H7 (cell line): ENCODE measurements at regions not wholly inside any gene's neighbourhood (a gene's known extent, or its start where the extent isn't known, plus 50 kb on each side); places are given as distances from the start of the nearest gene placed in this dataset.
"Not testable (repeated sequence)": the region's sequence is repeated elsewhere in the genome, so short reads cannot be mapped to it uniquely, and the experiment has no call there.

Experiments
- DNase-seq: peaks from one replicate; pipeline ENCODE4 v3.0.0; 2012
- H3K27me3 ChIP-seq: 2 replicates; pipeline ENCODE4 v1.6.0; 2011; ENCODE audit warnings: mild to moderate bottlenecking, low read length; ENCODE audit not compliant: control insufficient read depth, insufficient read depth
- H3K36me3 ChIP-seq: replicated peaks from 2 replicates; pipeline ENCODE4 v1.5.1; 2011; ENCODE audit warnings: low read length; ENCODE audit not compliant: control insufficient read depth, insufficient read depth
- H3K4me3 ChIP-seq: 2 replicates; pipeline ENCODE4 v1.5.1; 2011; ENCODE audit warnings: low read depth, mild to moderate bottlenecking, control low read depth, low read length, moderate library complexity; ENCODE audit not compliant: insufficient read depth

DNA sequence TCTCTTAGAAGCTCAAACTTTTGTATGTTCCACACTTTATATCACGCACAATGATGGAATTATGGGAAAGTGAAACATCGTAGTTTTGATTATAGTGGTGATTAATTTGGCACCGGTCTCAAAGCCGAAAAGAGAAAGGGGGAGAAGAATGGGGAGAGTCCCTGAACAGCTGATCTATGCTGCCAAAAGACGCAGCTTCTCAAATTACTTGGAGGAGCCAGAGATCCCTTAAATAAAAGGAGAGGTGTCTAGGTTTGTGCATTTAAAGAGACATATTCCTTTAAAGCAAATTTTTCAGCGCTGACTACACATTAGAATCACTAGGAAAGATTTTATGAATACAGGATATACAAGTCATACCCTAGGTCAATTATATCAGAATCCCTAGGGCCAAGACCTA, 599.6 kb upstream of the ADAMTS5 start:
- H3K27me3 ChIP-seq, result no peaks in the 10 kb centered on the region
- DNase-seq, result no peak

DNA sequence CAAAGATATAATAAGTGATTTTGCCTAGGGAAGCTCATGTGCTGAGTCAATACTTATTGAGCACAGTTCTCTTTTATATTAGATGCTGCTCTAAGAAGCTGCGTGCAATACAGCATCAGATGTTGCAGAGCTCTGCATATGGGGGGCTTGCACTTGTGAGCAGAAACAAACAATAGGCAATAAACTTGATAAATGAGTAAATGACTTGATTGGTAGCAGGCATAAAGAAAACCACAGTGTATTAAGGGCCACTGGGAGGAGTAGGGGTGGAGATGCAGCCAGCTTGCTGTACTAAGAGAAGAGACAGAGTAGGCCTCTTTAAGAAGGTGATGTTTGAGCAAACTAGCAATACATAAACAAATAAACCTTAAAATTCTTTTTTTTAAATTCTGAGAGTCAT, 598.5 kb upstream of the ADAMTS5 start:
- Histone ChIP-seq H3K4me3 (no peak overlapping the region), H3K36me3 (no peaks in the 10 kb centered on the region), H3K27me3 (no peaks in the 10 kb centered on the region)
- DNase-seq, result no peak

More for the DNA sequence above, 599.6 kb upstream of the ADAMTS5 start:
- H3K36me3 ChIP-seq, result no peaks in the 10 kb centered on the region
- no peak overlapping the region for H3K4me3 ChIP-seq

DNA sequence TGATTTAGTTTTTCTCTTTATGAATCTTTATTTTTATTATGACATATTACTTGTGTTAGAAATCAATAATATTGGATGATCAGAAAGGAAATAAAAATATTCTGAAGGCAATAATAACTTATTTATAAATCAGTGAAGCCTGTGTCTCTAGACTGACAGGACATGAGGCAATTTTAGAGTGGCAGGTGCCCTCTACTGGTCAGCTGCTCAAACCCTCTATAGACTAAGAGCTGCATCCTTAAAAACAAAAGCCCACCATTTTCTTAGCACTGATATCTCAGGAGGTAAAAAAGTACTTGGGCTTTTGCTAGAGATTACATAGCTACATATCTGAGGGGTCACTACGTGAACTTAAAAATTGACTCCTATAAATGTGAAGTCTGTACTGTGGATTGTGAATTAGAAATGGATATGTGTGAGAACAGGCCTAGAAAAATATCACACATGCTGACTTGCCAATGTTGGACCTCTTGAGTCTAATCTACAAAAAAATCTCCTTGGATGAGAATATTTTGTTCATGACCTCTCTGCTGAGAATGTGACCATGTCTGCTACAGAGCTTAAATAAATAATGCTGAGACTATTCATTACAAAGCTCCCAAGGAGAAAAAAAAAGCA, 597.9 kb upstream of the ADAMTS5 start:
- no peaks in the 10 kb centered on the region for H3K27me3 ChIP-seq
- peak; percentile 9 for DNase-seq
- H3K4me3 ChIP-seq, result no peak overlapping the region
- H3K36me3 ChIP-seq, result no peaks in the 10 kb centered on the region

DNA sequence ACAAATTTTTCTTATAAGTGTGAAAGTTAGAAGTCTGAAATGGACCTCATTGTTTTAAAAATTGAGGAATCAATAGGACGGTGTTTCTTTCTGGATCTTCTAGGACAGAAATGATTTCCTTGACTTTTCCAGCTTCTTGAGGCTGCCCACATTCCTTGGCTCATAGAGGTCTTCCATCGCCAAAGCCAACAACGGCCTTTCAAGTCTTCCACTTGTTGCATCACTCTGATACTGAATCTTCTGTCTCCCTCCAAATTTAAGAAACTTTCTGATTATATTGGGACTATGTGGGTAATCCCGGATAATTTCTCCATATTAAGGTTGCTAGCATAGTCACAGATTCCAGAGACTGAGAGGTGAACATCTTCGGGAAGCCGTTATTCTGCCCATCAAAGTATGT, 595.4 kb upstream of the ADAMTS5 start:
- H3K27me3 ChIP-seq, result no peaks in the 10 kb centered on the region

DNA sequence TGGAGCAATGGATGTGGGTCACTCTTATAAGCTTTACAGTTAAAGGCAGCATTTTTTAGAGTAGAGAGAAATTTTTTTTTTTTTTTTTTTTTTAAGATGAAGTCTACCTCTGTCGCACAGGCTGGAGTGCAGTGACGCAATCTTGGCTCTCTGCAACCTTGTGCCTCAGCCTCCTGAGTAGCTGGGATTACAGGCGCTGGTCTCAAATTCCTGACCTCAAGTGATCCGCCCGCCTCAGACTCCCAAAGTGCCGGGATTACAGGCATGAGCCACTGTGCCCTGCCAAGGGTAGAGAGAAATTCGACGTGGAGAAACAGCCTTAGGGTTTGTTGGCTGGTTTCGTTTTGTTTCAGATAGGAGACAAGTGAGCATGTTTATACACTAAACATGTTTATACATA, 594.2 kb upstream of the ADAMTS5 start:
- H3K36me3 ChIP-seq, result no peaks in the 10 kb centered on the region
- H3K4me3 ChIP-seq, result no peak overlapping the region
- H3K27me3 ChIP-seq, result no peaks in the 10 kb centered on the region
- no peak for DNase-seq

More for the DNA sequence above, 595.4 kb upstream of the ADAMTS5 start:
- no peaks in the 10 kb centered on the region for H3K36me3 ChIP-seq
- H3K4me3 ChIP-seq, result no peak overlapping the region
- no peak for DNase-seq

DNA sequence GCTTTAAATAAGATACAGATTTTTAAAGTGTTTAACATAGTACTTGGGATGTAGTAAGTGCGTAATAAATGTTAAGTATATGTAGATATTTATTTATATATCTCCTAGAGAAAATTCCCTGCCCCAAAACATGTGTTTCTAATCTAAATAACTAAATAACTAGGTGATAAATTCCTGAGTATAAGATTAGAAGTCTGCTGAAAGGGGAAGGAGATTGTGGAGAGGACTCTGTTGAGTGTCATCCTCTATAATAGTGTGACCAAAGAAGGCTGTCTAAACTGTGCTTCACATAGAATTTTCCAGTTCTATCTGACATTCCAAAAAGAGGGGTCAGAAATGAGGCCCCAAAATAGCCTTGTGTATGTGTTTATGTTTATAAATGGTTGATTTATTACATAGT, 590.5 kb upstream of the ADAMTS5 start:
- DNase-seq, result no peak
- Histone ChIP-seq H3K4me3 (no peak overlapping the region), H3K36me3 (no peaks in the 10 kb centered on the region), H3K27me3 (no peaks in the 10 kb centered on the region)

DNA sequence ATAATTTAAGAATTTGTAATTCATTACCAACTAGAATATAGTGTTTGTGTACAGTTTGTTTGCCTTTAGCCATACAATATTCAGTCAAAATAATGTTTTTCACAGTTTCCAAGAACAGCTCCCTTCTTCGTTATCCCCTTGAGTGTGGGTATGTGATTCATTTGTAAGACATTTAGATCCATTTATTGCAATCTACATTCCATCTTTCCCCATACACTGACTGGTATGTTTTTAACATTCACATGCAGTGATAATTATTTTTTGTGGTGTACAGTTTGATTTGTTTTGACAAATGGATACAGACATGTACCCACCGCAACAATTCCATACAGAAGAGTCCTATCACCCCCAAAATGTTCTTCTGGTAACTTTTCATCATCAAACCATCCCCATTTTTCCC, 589.1 kb upstream of the ADAMTS5 start:
- no peak for DNase-seq
- Histone ChIP-seq H3K36me3 (no peaks in the 10 kb centered on the region), H3K4me3 (no peak overlapping the region), H3K27me3 (no peaks in the 10 kb centered on the region)

DNA sequence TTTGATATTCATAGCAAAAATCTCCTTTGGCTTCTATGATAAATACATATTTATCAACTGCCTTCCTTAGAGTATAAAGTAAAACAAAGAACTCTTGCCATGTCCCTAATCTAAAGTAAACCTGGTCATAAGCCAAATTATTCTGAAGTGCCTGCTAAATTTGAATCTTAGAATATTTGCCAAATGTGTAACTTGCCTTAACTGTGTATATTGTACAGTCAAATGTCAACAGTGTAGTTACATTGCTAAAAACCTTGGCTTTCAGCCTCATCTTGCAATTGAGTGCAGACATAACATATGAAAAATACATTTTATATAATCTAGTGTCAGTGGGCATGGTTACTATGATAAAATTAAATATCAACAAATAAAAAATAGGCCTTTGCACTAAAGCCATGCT, 583.4 kb upstream of the ADAMTS5 start:
- Histone ChIP-seq H3K4me3 (no peak overlapping the region), H3K27me3 (no peaks in the 10 kb centered on the region), H3K36me3 (no peaks in the 10 kb centered on the region)
- no peak for DNase-seq

DNA sequence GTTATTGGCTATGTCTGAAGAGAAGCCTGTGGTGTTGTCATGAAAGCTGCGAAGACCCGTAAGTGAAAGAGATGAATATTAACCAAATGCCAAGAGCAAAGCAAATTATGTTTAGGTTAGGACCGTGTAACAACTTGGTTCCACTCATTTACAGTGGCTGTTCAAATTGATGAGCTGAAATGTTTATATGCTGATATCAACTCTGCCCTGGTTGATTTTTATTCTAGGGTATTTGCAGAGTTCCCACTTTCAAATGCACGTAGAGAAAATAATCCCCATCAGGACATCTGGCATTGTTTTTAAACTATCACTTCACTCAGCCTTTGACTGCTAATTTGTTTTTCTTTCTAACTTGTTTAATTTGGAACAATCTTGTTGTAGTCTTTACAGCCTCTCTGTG, 581.6 kb upstream of the ADAMTS5 start:
- DNase-seq, result no peak

DNA sequence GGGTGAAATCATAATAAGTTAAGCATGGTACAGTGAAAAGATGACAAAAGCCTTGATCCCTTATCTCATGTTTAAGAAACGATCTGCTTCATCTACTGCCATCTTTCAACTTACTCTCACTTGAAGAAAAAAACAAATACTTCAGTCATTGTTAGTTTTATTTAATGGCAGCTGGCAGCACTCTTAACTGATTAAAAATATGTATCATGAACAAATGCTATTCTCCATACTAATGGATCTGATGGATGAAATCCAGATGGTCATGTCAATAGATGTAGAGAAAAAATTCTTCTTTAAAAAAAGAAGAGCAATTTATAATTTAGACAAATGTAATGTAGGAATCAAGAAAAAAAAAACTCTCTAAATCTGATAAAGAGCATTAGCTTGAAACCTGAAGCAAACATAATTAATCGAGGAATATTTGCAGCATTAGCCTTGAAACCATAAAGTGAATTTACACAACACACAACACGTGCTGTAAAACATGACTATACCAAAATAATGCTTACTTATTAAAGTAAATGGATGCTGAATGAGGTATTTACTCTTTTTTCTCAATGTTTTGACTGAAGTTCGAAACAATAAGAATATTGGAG, 579.0 kb upstream of the ADAMTS5 start:
- no peak for DNase-seq
- Histone ChIP-seq H3K36me3 (no peaks in the 10 kb centered on the region), H3K27me3 (no peaks in the 10 kb centered on the region), H3K4me3 (no peak overlapping the region)

More for the DNA sequence above, 581.6 kb upstream of the ADAMTS5 start:
- H3K27me3 ChIP-seq, result no peaks in the 10 kb centered on the region
- H3K4me3 ChIP-seq, result no peak overlapping the region
- H3K36me3 ChIP-seq, result no peaks in the 10 kb centered on the region

DNA sequence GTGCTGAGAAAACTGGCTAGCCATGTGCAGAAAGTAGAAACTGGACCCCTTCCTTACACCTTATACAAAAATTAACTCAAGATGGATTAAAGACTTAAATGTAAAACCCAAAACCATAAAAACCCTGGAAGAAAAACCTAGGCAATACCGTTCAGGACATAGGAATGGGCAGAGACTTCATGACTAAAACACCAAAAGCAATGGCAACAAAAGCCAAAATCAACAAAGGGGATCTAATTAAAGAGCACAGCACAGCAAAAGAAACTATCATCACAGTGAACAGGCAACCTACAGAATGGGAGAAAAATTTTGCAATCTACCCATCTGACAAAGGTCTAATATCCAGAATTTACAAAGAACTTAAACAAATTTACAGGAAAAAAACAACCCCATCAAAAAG, 575.2 kb upstream of the ADAMTS5 start:
- not testable (repeated sequence) for DNase-seq, H3K4me3 ChIP-seq, H3K36me3 ChIP-seq, H3K27me3 ChIP-seq

DNA sequence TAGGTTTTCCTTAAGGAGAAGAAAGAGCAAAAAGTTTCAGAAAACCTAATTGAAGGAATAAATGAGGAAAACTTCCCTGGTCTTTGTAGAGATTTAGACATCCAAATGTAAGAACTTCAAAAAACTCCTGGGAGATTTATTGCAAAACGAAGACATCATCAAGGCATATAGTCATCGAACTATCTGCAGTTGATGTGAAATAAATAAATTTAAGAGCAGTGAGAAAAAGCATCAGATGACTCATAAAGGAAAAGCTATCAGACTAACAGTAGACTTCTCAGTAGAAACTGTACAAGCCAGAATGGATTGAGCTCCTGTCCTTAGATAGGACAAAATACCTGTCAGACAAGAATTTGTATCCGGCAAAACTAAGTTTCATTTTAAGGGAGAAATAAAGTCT, 569.4 kb upstream of the ADAMTS5 start:
- DNase-seq, result no peak
- Histone ChIP-seq H3K36me3 (no peaks in the 10 kb centered on the region), H3K4me3 (no peak overlapping the region), H3K27me3 (no peaks in the 10 kb centered on the region)

DNA sequence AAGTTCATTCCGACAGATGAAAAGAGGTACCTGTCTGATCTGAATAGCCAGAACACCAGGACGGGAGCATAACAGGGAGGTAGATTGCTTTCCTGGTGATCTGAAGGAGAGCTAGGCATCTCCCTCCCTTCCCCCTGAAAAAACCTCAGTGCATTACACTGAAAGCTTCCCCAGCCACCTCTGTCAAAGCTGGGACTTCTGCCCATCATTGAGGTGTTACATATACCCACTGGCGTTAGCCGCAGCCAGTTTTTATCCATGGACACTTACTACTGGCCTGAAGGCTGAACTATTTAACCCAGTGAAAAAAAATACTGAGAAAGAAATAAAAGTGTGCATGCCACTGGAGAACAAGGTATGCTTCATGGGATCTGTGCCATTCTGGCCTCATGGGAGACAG, 568.3 kb upstream of the ADAMTS5 start:
- no peak for DNase-seq
- H3K27me3 ChIP-seq, result no peaks in the 10 kb centered on the region
- H3K4me3 ChIP-seq, result no peak overlapping the region
- no peaks in the 10 kb centered on the region for H3K36me3 ChIP-seq

DNA sequence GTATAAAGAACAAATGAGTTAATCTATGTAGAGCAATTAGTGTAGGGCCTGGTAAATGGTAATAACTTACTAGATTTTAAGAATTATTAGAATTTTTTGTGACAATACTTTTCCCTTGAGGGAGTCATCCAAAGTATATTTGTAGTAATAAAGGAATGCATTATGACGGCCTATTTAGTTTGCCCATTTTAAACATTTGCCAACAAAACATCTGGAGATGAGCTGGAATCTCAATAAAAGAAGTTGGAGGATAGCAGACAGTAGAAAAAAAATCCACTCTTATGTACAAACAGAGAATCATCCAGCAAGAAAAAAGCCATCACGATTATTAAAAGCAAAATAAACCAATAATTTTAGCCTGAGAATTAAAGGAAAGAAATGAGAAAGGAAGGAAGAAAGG, 567.3 kb upstream of the ADAMTS5 start:
- Histone ChIP-seq H3K4me3 (no peak overlapping the region), H3K27me3 (no peaks in the 10 kb centered on the region), H3K36me3 (no peaks in the 10 kb centered on the region)
- no peak for DNase-seq

DNA sequence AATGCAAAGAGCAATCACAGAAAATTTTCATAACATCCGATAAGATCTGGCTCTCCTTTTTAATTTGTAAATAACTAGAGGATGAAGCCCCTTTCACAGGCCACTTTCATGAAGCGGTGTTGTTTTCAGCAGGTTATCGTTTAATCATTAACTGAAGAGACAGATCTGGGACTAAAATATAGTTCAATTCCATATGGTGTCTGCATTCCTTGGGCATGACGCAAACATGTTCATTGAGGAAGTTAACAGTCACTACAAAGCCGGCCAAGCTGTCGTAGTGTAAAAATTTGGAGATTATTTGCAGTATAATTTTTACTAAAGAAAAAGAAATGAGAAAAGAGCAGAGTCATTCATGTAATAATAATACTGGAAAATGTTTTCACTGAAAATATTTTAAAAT, 565.2 kb upstream of the ADAMTS5 start:
- H3K4me3 ChIP-seq, result no peak overlapping the region
- no peaks in the 10 kb centered on the region for H3K27me3 ChIP-seq
- no peaks in the 10 kb centered on the region for H3K36me3 ChIP-seq
- no peak for DNase-seq

DNA sequence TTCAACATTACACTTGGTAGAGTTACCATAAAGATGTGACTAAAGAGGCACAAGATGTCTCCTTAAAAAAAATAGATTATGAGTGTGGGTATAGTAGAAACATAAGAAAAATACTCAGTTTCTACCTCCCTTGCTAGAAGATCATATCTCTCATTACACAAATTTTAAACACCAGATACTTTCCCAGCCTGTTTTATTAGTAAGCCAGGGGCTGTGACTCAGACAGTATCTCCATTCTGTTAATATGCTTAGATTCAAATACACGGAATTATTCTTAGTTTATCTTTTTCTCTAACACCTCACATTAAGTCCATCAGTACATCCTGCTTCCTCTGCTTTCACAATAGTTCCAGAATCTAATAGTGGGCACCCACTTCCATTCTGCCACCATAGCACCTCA, 561.8 kb upstream of the ADAMTS5 start:
- DNase-seq, result no peak
- Histone ChIP-seq H3K27me3 (no peaks in the 10 kb centered on the region), H3K36me3 (no peaks in the 10 kb centered on the region)

More for the DNA sequence above, 561.8 kb upstream of the ADAMTS5 start:
- no peak overlapping the region for H3K4me3 ChIP-seq
